Type B pancreatic cell (in vitro differentiated cells): ENCODE measurements at regions not wholly inside any gene's neighbourhood (a gene's known extent, or its start where the extent isn't known, plus 50 kb on each side); places are given as distances from the start of the nearest gene placed in this dataset.
A peak's percentile ranks its signal among the peaks of the same experiment; 100 is the strongest.

Experiments used
- DNase-seq: peaks from one replicate; pipeline ENCODE4 v3.0.0; 2021; ENCODE audit warnings: mixed read lengths; ENCODE audit not compliant: unreplicated experiment; ENCODE audit errors: extremely low spot score
- H3K27ac Mint-ChIP-seq: 2 replicates; pipeline ENCODE4 v1.8.0; 2021; ENCODE audit warnings: mild to moderate bottlenecking, mixed read lengths
- H3K27me3 Mint-ChIP-seq: 2 replicates; pipeline ENCODE4 v1.8.0; 2021; ENCODE audit warnings: mixed read lengths
- H3K36me3 Mint-ChIP-seq: 2 replicates; pipeline ENCODE4 v1.8.0; 2021; ENCODE audit warnings: mixed read lengths
- H3K4me1 Mint-ChIP-seq: one replicate; pipeline ENCODE4 v1.8.0; 2021; ENCODE audit warnings: mixed read lengths; ENCODE audit not compliant: unreplicated experiment
- H3K4me3 Mint-ChIP-seq: 2 replicates; pipeline ENCODE4 v1.8.0; 2021; ENCODE audit warnings: mild to moderate bottlenecking, mixed read lengths
- H3K9me3 Mint-ChIP-seq: 2 replicates; pipeline ENCODE4 v1.8.0; 2021; ENCODE audit warnings: mixed read lengths
- CTCF ChIP-seq: fragments of 200-600 bp; sonication (generic); conservative IDR thresholded peaks from 2 replicates; pipeline ENCODE4 v1.5.0; 2021; ENCODE audit warnings: antibody characterized with exemption, mild to moderate bottlenecking

- H3K27ac Mint-ChIP-seq = no peak overlapping the region
- peaks cover 18% of the 10 kb centered on the region for H3K4me1 Mint-ChIP-seq
- peaks cover 6% of the 10 kb centered on the region for H3K9me3 Mint-ChIP-seq
- DNase-seq = no peak
- no peak for TF ChIP-seq CTCF
- no peaks in the 10 kb centered on the region for H3K36me3 Mint-ChIP-seq
- H3K27me3 Mint-ChIP-seq = no peaks in the 10 kb centered on the region
- H3K4me3 Mint-ChIP-seq = no peak overlapping the region
Observed at GRCh38 chr6:14430218-14430617, 312.6 kb downstream of the CD83 start.

- Mint-ChIP-seq H3K27ac (peak overlapping the region; percentile 24), H3K27me3 (no peaks in the 10 kb centered on the region), H3K4me3 (no peak overlapping the region), H3K9me3 (peaks cover 6% of the 10 kb centered on the region), H3K36me3 (no peaks in the 10 kb centered on the region), H3K4me1 (peaks cover 32% of the 10 kb centered on the region)
- TF ChIP-seq CTCF = no peak
- DNase-seq = no peak
Observed at GRCh38 chr6:14431385-14432330, 314.1 kb downstream of the CD83 start.

GRCh38 chr6:14434916-14435690 is 317.5 kb downstream of the CD83 start:
- no peak overlapping the region for H3K4me3 Mint-ChIP-seq
- no peaks in the 10 kb centered on the region for H3K36me3 Mint-ChIP-seq
- H3K27ac Mint-ChIP-seq = no peak overlapping the region
- H3K27me3 Mint-ChIP-seq = peaks cover 3% of the 10 kb centered on the region
- H3K4me1 Mint-ChIP-seq = peaks cover 42% of the 10 kb centered on the region
- DNase-seq = no peak
- no peak for TF ChIP-seq CTCF
- peaks cover 6% of the 10 kb centered on the region for H3K9me3 Mint-ChIP-seq

- H3K27me3 Mint-ChIP-seq = peaks cover 3% of the 10 kb centered on the region
- peaks cover 48% of the 10 kb centered on the region for H3K4me1 Mint-ChIP-seq
- H3K36me3 Mint-ChIP-seq = no peaks in the 10 kb centered on the region
- DNase-seq = no peak
- no peak for TF ChIP-seq CTCF
- H3K9me3 Mint-ChIP-seq = peaks cover 6% of the 10 kb centered on the region
- peak overlapping the region; percentile 6 for H3K27ac Mint-ChIP-seq
- H3K4me3 Mint-ChIP-seq = no peak overlapping the region
Observed at GRCh38 chr6:14436592-14437132, 319.1 kb downstream of the CD83 start.

GRCh38 chr6:14439419-14439818 is 321.8 kb downstream of the CD83 start:
- TF ChIP-seq CTCF = no peak
- Mint-ChIP-seq H3K36me3 (no peaks in the 10 kb centered on the region), H3K9me3 (peaks cover 2% of the 10 kb centered on the region), H3K4me3 (no peak overlapping the region), H3K27ac (no peak overlapping the region), H3K4me1 (peaks cover 53% of the 10 kb centered on the region), H3K27me3 (peaks cover 3% of the 10 kb centered on the region)
- no peak for DNase-seq
